Right hindlimb (tissue), 1 donor: ENCODE measurements at regions not wholly inside any gene's neighbourhood (a gene's known extent, or its start where the extent isn't known, plus 50 kb on each side); places are given as distances from the start of the nearest gene placed in this dataset.
"Not testable (repeated sequence)": the region's sequence is repeated elsewhere in the genome, so short reads cannot be mapped to it uniquely, and the experiment has no call there.

Experiments used
- DNase-seq: peaks from one replicate; pipeline ENCODE4 v3.0.0-alpha.2; 2018

DNA sequence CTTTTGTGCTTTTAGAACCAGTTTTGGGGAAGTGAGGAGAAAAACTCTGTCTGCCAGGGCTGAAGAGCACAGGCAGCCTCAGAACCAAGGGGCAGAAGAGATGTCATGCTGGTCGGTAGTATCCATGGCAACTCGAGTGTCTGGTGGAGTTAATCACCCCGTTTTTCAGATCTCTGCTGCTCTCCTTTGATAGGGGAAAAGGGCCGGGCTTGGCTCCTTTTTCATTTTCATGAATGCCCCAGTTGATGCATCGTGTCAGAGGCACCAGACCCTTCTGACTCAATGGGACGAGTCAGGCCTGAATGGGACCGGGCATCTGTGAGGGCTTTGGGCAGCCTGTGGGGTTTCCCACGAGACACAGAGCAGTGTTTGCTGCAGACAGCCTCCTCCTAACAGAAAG lies 304.6 kb downstream of the ABCC12 start:
- DNase-seq, result no peak

DNA sequence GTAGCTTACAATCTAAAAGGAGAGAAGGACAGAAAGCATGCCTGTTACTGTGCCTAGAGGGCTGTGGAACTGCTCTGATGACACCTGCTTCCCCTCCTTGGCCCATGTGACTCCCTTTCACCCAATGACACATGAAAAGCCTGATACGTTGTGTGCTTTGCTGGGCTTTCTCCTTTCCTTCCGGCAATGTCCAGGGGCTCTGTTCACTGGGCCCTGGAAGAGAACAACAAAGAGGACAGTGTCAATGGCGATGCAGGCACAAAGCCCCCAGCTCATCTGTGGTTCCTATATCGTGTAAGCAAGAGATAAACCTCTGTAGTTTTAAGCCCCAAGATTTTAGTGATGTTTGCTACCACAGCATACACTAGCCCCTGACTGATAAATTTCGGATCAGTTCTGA lies 306.1 kb downstream of the ABCC12 start:
- no peak for DNase-seq

DNA sequence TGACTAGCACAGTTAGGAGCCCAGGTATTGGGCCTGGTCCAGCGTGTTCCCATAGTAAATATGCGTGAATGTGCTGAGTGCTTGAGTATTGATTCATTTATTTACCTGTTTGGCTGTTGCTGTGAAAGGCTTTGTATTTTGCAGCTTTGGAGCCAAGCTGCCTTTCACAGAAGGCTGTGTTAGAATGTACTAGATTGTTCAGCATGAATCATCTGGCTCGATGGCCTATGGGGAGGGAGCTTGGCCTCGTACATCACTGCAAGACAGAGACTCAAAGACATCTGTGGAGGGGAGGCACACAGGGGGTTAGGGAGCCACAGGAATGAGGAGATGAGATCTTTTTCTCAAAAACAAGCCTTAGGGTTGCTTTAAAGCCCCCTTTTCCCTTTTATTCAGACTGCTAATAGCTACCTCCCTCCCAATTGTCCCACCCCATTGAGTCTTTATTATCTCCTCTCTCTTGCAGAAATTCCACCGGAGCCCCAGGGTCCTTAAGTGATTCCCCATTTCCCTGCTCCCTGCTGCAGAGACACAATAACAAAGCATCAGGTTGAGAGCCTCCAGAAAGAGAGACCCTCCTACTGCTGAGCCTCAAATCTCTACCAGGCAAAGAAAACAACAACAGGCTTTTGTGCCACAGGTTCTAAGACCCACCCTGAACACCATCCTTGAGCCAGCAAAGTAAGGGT lies 307.2 kb downstream of the ABCC12 start:
- DNase-seq, result no peak

DNA sequence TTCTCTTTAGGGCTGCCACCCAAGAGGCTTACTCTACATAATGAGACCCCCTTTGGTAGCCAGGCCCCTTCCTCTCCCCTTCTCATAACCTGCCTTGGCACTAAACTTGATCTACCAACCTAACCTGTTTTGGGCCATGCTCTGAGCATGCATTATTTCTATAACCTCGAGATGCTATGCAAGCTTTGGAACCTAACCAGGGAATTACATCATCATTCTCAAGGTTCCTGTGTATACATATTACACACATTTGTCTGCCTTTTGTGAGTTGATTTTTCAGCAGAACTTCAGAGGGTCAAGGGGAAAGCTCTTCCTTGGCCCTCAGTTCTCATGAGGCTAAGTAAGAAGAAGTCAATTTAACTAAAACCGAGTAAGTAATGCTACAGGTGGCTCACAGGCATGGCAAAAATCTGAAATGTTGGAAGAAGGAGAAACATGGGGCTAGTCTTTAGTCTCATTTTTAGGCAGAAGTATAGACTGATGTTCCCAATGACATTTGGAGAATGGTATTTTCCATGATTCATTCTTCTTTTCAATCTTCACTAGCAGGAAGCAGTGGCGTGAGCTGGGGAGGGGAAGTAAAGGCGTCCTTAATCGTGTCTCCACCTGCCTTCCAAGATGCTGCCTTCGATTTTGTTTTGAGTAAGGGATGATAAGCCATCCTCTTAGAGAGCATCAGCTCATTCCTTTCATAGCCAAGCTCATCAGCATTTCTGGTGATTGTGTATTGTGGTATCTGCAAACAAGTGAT lies 308.4 kb downstream of the ABCC12 start:
- no peak for DNase-seq

DNA sequence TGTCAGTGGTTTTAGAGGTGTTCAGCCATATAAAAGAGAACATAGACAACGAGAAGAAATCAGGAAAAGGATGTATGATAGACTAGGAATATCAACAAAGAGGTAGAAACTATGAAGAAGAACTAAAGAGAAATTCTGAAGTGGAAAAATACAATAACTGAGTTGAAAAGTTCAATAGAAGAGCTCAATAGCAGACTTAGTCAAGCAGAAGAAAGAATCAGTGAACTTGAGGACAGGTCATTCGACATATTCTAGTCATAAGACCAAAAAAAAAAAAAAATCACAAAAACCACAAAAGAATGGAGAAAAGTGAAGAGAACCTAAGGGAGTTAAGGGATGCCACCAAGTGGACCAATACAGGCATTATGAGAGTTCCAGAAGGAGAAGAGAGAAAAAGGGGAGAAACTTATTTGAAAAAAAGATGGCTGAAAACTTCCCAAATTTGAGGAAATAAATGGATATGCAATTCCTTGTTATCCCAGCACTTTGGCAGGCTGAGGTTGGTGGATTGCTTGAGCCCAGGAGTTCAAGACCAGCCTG lies 321.2 kb downstream of the ABCC12 start:
- DNase-seq, result no peak

DNA sequence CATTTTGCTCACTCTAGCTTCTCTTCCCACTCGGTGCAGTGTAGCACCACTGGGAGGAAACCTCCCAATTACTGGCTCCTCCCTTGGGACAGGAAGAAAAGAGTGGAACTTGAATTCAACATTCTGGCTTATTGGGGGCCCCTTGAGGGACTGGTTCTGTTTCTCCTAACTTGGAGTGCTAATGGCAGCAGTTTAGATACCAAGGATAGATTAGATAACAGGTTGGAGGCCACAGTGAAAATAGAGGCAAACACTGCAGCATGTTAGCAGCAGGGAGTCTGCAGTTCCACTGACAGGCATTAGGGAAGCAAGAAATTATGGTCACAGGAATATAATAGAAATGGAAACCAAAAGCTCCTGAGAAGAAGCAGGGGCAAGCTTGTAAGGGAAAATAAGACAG lies 322.0 kb downstream of the ABCC12 start:
- DNase-seq, result no peak

DNA sequence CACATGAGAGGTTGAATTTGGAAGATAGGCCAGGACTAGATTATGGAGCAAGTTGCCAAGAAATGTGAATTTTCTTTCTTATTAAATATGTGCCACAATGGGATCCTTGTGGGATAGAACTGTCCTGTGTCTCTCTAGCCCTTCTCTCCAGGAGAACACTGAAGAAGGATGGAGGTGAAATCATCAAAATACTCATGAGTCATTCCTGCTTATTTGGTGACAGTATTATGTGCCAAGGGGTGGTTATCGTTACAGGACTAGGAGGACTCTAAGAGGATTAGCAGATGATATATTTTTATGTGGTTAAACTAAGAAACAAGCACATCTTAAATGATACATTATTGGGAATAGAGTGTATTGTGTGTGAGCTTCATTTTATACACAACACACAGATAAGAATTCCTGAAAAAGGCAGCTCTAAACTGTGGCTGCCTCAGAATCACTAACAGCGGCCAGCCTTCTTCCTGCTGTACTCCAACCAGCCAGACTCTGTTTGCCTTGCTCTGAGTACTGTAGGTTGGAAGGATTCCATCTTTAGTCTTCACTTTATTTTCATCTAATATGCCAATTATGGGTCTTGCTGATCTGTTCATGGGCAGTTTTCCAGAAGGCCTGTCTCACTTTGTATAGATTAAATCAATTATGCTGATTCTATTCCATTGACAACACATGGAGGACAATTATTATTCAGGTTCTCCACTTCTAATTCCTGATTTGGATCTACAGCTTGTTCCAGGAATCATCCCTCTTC lies 325.8 kb downstream of the ABCC12 start:
- DNase-seq, result no peak

DNA sequence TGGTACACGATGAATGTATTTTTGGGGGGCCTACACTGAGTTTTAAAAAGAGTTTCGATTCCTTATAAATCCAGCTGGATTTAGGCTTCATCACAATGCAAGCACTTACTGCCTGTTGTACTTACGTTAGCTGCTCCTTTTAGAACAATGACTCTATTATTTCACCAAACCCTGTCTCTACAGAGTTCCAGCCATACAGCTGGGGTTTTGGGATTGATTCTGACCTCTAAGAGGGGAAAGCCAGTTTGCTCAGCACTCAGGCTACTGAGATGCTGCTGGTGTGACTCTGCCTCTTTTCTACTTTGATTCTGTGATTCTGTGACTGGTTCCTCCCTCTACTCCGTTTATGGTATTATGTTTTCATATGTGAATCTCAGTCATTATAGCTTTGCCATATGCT lies 329.7 kb downstream of the ABCC12 start:
- DNase-seq, result no peak

DNA sequence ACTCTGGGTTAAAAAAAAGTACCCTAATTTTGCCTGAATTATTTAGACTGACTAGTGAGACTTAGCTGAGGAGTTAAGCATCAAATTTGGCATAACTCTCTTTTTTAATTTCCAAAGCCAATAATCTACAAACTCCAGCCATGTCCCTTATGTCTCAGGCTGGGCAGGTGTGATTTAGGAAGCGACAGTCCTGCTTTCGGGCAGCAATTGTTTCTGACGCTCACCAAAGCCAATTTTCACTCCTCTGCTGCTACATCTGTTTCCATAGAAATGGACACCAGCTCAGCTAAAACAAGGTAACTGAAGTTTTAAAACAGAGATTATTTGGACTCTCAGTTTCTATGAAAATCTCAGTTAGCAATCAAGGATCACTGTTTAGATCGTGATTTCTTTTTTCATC lies 338.7 kb downstream of the ABCC12 start:
- no peak for DNase-seq

DNA sequence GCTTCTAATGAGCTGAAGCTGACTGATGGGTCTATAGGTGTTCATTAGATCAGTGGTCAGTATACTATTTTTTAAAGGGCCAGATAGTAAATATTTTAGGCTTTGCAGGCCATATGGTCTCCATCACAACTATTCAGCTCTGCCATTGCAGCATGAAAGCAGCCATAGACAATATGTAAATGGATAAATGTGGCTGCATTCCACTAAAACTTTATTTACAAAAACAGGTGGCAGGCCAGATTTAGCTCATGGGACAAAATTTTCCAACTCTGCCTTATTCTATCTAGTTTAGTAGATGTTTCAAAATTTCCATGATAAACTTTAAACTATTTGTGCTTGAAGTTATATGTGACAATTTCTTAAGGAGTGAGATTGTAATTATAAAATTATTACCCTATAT lies 339.3 kb downstream of the ABCC12 start:
- DNase-seq, result no peak

DNA sequence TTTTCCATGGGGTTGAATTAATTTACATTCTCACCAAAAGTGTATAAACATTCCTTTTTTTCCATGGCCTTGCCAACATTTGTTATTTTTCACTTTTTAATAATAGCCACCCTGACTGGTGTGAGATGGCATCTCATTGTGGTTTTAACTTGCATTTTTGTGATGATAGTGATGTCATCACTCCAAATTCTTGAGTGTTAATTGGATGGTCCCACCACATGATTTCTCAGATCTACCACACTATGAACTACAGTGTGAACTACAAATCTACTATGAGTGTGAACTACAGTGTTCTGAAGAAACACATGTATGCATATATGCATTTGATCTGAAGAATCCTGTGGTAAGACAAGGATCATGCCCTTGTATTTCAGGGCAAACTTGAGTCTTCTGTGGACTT lies 340.1 kb downstream of the ABCC12 start:
- DNase-seq, result no peak

DNA sequence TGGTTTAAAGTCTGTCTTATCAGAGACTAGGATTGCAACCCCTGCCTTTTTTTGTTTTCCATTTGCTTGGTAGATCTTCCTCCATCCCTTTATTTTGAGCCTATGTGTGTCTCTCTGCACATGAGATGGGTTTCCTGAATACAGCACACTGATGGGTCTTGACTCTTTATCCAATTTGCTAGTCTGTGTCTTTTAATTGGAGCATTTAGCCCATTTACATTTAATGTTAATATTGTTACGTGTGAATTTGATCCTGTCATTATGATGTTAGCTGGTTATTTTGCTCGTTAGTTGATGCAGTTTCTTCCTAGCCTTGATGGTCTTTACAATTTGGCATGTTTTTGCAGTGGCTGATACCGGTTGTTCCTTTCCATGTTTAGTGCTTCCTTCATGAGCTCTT lies 344.0 kb downstream of the ABCC12 start:
- DNase-seq, result not testable (repeated sequence)

DNA sequence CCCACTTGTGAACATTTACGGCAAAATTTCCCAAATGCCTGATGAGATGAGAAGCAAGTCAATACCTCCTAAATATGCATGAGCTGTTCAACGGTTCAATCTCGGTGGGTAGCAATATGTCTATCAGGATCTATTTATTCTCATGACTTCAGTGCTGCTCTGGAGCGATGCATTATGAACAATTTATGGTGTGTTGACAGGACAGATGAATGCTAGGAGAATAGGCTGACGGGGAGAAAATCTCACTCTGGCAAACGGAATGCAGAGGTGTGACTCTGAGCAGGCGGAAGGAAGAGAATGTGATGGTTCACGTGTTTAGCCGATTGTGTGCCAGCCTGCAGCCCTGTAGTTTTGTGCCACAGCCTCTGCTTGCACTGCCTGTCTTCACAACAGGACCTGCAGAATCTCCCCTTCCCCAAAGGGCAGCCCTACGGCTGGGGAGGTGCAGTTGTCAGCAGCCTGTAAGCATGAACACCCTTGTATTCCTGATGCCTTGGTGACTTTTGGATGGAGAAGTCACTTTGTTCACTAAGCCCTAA lies 345.2 kb downstream of the PHKB start:
- DNase-seq, result no peak

DNA sequence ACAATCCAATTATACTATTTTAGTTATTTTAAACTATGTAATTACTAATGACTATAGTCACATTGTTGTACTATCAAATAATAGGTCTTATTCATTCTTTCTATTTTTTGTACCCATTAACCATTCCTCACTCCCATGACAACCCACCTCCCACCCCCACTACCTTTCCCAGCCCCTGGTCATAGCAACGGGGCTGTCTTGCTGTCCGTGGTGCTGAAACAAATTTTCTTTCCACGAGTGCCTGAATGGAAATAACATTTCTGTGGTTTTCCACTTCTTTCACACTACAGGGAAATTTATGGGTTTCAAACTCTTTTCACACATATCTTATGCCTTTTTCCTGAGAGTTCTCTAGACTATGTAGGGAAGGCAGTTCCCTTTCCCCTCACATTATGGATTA lies 326.6 kb downstream of the PHKB start:
- no peak for DNase-seq

DNA sequence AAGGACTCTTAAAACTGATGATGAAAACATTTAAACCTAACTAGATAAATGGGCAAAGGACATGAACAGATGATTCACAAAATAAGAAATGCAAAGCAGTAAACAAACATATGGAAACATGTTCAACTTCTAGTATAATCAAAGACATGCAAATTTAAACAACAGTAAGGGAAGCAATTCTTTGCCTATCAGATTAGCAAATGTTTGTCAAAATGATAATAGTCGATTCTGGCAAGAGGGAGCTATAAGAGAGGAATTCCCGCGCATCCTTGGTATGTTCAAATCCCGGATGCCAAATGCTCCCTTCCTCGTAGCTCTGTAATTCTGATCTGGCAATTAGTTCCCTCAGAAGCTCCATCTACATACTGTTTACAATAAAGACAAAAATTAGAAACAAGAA lies 320.5 kb downstream of the PHKB start:
- DNase-seq, result no peak

DNA sequence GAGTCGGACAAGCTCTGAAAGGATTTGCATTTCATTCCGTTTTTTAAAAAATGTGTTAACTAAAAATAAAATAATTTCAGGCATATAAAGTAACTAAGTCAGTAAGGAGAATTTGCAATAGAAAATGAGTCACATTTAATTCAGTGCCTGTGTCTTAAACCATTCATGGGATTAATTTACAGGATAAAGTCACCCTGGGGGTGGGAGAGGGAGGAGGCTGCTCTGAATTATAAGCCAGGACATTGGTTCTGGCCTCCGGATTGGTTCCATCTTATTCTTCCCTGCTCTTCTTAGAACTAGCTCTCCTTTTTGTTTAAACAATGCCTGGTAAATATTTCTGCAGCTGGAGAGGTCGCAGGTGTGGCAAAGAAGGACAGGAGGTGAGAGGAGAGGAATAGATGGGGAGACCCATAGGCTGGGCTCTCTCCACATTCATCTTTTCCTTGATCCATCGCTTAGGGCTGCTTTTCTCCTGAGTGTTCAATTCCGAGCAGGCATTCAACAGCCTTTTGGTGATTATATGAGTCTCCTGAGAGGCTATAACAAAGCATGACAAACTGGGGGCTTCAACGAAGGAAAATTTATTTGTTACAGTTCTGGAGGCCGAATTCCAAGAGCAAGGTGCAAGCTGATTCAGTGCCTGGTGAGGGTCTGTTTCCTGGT lies 319.2 kb downstream of the PHKB start:
- DNase-seq, result no peak

DNA sequence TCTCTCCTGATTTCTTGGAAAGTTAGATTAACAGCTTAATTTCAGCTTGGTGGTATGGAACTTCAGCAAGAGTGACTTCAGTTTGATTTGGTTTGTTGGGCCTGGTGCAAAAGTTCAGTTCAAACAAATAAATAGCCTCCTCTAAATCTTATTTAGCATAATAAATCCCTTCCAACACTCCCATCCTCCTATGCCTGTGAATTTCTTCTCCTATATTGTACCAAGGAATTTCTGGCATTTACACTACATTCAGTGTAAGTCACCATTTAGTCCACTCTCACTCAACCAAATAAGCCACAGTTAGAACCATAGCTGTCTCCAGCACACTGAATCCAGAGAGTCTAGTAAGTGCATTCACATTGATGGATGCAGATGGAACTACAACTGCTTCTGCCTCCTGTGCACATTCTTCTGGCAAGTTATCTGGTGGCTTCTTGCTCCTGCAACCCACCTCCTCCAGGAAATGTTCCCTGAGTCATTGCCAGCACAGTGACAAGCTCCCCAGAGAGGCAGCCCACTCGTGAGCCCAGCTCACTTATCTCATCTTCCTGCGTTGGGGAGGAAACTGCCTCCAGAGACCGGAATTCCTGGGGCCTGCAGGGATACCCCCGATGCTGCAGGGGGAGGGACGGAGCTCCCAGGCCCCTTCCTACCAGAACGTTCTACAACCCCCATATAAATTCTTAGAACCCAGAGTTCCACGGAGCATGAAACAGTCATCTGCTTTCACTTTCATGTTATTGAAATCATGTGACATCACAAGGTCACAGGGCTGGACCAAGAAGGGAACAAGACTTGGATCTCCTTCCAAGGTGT lies 318.3 kb downstream of the PHKB start:
- DNase-seq, result no peak

DNA sequence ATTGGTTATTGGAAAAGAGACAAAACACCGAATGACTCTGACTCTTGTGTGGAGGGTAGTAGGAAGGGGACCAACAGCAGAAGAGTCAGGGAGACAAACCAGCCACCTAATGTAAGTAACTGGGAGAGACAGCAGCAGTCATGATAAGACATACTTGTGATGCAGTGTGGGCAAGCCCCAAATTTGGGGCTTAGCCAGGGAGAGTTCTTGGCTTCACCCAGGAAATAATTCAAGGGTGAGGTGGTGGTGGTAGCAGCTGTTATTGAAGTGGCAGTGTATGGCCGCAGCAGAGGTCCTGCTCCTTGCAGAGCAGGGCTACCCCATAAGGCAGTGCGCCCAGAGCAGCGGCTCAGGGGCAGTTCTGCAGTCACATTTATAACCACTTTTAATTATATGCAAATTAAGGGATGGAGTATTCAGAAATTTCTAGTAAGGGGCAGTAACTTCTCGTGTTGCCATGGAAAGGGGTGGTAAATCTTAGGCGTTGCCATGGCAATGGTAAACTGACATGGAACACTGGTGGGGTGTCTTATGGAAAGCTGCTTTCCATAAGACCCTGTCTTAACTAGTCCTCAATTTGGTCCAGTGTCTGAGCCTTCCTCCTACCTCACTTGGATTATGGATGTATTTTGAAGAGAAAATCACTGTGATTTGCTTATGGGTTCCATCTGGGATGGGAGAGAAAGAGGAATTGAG lies 317.1 kb downstream of the PHKB start:
- DNase-seq, result no peak

DNA sequence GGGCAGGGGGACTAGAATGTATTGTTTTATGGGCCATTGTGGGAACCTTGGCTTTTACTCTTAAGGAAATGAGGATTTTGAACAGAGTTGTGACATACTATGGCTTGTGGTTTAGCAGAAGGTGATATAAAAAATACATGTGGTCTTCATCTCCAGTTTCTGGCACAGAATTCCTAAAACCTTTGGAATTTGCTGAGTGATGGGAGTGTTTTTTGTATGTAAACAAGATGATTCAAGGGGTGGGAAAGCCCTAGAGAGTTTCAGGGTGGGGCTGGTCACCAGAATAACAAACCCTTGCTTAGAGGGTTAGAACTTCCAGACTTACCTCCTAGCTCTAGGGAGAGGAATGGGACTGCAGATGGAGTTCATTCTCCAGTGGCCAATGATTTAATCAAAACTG lies 316.1 kb downstream of the PHKB start:
- DNase-seq, result no peak

DNA sequence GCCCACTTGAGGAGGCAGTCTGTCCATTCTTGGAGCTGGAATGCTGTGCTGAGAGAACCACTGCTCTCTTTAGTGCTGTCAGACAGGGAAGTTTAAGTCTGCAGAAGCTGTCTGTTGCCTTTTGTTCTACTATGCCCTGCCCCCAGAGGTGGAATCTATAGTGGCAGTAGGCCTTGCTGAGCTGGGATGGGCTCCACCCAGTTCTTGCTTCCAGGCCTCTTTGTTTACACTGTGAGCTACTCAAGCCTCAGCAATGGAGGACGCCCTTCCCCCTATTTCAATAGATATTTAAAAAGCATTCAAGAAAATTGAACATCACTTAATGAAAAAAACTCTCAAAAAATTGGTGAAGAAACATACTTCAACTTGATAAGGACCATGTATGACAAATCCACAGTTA lies 313.5 kb downstream of the PHKB start:
- no peak for DNase-seq

DNA sequence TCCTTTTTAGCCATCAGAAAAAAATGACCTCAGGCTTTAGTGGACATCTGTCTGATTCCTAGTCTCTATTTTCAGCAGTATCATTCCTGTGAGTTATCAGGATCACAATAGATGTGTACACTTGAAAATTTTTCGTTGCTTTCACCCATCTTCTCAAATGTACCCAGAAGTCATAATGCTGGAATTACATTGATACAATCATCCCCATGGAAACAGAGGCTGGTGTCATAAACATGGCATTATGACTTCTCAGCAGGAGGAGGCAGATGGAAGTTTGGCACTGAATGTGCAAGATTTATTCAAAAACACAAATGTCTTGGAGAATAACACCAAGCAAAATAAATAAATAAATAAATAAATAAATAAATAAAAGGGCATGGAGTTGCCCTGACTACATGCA lies 292.5 kb downstream of the PHKB start:
- no peak for DNase-seq
